CD4-positive, alpha-beta T cell (primary cell): ENCODE measurements at regions not wholly inside any gene's neighbourhood (a gene's known extent, or its start where the extent isn't known, plus 50 kb on each side); places are given as distances from the start of the nearest gene placed in this dataset.

Experiments used
- ATAC-seq: fragments of 200-7000 bp; cut with Tn5 transposase; one replicate; pipeline ENCODE4 v1.10.0; 2022; ENCODE audit warnings: mild to moderate bottlenecking; ENCODE audit not compliant: poor library complexity
- CTCF ChIA-PET: fragments of 350-600 bp; sonication (Branson Sonifier 250); formaldehyde crosslinking; loops from one replicate; lab custom pipeline; 2021; ENCODE audit warnings: antibody characterized with exemption, inconsistent platforms; lab: Charles Lee
- POLR2A ChIA-PET: fragments of 350-600 bp; sonication (Branson Sonifier 250); formaldehyde crosslinking; loops from one replicate; lab custom pipeline; 2021; ENCODE audit warnings: antibody characterized with exemption, inconsistent platforms; lab: Charles Lee
- DNase-seq, 14 experiments: peaks; one replicate each; pipeline ENCODE4 v3.0.0-alpha.2; 2013 to 2020; ENCODE audit warnings: mixed read lengths in 2 of 14
- H3K27ac ChIP-seq, 2 donors: one replicate each; pipeline versions ENCODE4 v1.5.1 to v1.7.0; 2013; ENCODE audit warnings: low read length in 2 of 2, low read depth in 1 of 2, mild to moderate bottlenecking in 1 of 2
- H3K27me3 ChIP-seq, 2 experiments: 1 replicate in 1 of 2; 2 replicates in 1 of 2; pipeline versions ENCODE4 v1.6.1 to v1.7.0; 2013; ENCODE audit warnings: low read length in 2 of 2, control low read depth in 1 of 2, mild to moderate bottlenecking in 1 of 2, moderate library complexity in 1 of 2; ENCODE audit not compliant: insufficient read depth in 2 of 2, control insufficient read depth in 1 of 2
- H3K36me3 ChIP-seq: one replicate; pipeline ENCODE4 v1.6.1; 2013; ENCODE audit warnings: low read length, control low read depth; ENCODE audit not compliant: insufficient read depth
- H3K4me1 ChIP-seq: one replicate; pipeline ENCODE4 v1.6.1; 2013; ENCODE audit warnings: low read length, control low read depth; ENCODE audit not compliant: insufficient read depth
- H3K4me3 ChIP-seq: one replicate; pipeline ENCODE4 v1.5.1; 2013; ENCODE audit warnings: mild to moderate bottlenecking, low read length, moderate library complexity
- H3K9me3 ChIP-seq, 2 experiments: 1 replicate in 1 of 2; 2 replicates in 1 of 2; pipeline versions ENCODE4 v1.6.1 to v1.7.0; 2013; ENCODE audit warnings: low read length in 2 of 2, mild to moderate bottlenecking in 2 of 2, control low read depth in 1 of 2, moderate library complexity in 1 of 2; ENCODE audit not compliant: control insufficient read depth in 1 of 2, insufficient read depth in 1 of 2
- H3K27ac Mint-ChIP-seq: one replicate; pipeline ENCODE4 v1.8.0; 2020; ENCODE audit warnings: mixed read lengths
- H3K27me3 Mint-ChIP-seq: one replicate; pipeline ENCODE4 v1.8.0; 2021; ENCODE audit warnings: mixed read lengths
- H3K36me3 Mint-ChIP-seq: one replicate; pipeline ENCODE4 v1.8.0; 2021; ENCODE audit warnings: low read depth, mixed read lengths
- H3K4me1 Mint-ChIP-seq: one replicate; pipeline ENCODE4 v1.8.0; 2021; ENCODE audit warnings: low read depth, mixed read lengths
- H3K4me3 Mint-ChIP-seq: one replicate; pipeline ENCODE4 v1.8.0; 2020; ENCODE audit warnings: mild to moderate bottlenecking, mixed read lengths
- H3K9me3 Mint-ChIP-seq: one replicate; pipeline ENCODE4 v1.8.0; 2020; ENCODE audit warnings: mixed read lengths
- intact Hi-C, 2 experiments: fragments of 100-400 bp; cut with DNase I in 1 of 2; cut with micrococcal nuclease in 1 of 2; formaldehyde crosslinking; loops; one replicate each; pipeline versions ENCODE4 v1.15.1 to v1.9.0; 2023 to 2025; cut with DNase I, micrococcal nuclease
- TF ChIP-seq, protein P1 (sequence below): fragments of 200-600 bp; IDR thresholded peaks from one replicate; pipeline ENCODE4 v1.8.0; 2022; ENCODE audit warnings: antibody characterized with exemption, mild to moderate bottlenecking

DNA sequence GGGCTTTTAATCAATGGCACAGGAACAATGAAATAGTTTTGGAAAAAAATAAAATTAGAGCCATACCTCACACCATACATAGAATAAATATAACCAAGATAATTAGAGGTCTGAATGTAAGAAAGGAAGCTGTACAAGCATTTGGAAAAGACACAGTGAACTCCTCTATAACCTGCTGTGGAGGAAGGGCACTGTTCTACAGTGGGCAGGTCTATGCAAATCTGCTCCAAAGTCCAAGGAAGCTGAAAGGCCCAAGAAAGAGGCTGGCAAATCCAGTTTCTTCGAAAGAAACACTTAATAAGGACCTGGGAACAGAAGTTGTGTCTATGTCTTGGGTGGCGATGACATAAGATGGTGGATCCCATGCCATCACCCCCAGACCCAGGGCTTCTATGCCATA is 169.4 kb upstream of the RALGAPA2 start:
- Histone ChIP-seq H3K27ac (no peak overlapping the region), H3K36me3 (no peaks in the 10 kb centered on the region), H3K4me1 (no peaks in the 10 kb centered on the region), H3K9me3 (no peaks in the 10 kb centered on the region), H3K27me3 (no peaks in the 10 kb centered on the region), H3K4me3 (no peak overlapping the region)
- no peaks in the 10 kb centered on the region for H3K4me1 Mint-ChIP-seq
- H3K27ac Mint-ChIP-seq: no peak overlapping the region
- ATAC-seq (no peak), DNase-seq (no peak)
- no peaks in the 10 kb centered on the region for H3K36me3 Mint-ChIP-seq
- POLR2A ChIA-PET: no interaction called here
- no peaks in the 10 kb centered on the region for H3K9me3 Mint-ChIP-seq
- H3K4me3 Mint-ChIP-seq: no peak overlapping the region
- intact Hi-C loops: no loop called here
- CTCF ChIA-PET: no interaction called here
- H3K27me3 Mint-ChIP-seq: peaks cover 26% of the 10 kb centered on the region
- TF ChIP-seq, protein P1, sequence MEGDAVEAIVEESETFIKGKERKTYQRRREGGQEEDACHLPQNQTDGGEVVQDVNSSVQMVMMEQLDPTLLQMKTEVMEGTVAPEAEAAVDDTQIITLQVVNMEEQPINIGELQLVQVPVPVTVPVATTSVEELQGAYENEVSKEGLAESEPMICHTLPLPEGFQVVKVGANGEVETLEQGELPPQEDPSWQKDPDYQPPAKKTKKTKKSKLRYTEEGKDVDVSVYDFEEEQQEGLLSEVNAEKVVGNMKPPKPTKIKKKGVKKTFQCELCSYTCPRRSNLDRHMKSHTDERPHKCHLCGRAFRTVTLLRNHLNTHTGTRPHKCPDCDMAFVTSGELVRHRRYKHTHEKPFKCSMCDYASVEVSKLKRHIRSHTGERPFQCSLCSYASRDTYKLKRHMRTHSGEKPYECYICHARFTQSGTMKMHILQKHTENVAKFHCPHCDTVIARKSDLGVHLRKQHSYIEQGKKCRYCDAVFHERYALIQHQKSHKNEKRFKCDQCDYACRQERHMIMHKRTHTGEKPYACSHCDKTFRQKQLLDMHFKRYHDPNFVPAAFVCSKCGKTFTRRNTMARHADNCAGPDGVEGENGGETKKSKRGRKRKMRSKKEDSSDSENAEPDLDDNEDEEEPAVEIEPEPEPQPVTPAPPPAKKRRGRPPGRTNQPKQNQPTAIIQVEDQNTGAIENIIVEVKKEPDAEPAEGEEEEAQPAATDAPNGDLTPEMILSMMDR: no peak

DNA sequence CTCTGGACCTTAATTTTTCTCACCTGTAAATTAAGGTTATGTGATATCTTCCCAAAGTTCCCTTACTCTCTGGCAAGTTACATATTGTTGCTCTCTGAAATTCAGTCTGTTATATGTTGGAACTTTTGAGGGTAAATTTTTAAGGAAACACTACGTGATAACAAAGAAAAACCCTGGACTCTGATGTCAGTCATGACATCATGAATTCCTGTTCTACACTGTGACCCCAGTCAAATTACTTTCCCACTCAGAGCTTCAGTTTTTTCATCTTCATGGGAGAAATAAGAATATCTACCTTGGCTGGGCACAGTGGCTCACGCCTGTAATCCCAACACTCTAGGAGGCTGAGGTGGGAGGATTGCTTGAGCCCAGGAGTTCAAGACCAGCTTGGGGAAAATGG is 164.6 kb upstream of the RALGAPA2 start:
- no peaks in the 10 kb centered on the region for H3K9me3 ChIP-seq
- no peaks in the 10 kb centered on the region for H3K9me3 Mint-ChIP-seq
- no peaks in the 10 kb centered on the region for H3K36me3 ChIP-seq
- ATAC-seq: no peak
- H3K27me3 ChIP-seq: no peaks in the 10 kb centered on the region
- POLR2A ChIA-PET: no interaction called here
- H3K4me3 ChIP-seq: no peak overlapping the region
- H3K27me3 Mint-ChIP-seq: peaks cover 23% of the 10 kb centered on the region
- intact Hi-C loops: no loop called here
- TF ChIP-seq, protein P1: no peak
- no peak overlapping the region for H3K27ac Mint-ChIP-seq
- no peak for DNase-seq
- CTCF ChIA-PET: interaction anchor here (2.0 kb wide), 1 partner anchor 16 kb away, joined by 4 read pairs; no protein-coding TSS in a partner anchor
- H3K4me3 Mint-ChIP-seq: no peak overlapping the region
- H3K4me1 Mint-ChIP-seq: no peaks in the 10 kb centered on the region
- no peaks in the 10 kb centered on the region for H3K36me3 Mint-ChIP-seq
- H3K27ac ChIP-seq: no peak overlapping the region
- no peaks in the 10 kb centered on the region for H3K4me1 ChIP-seq

DNA sequence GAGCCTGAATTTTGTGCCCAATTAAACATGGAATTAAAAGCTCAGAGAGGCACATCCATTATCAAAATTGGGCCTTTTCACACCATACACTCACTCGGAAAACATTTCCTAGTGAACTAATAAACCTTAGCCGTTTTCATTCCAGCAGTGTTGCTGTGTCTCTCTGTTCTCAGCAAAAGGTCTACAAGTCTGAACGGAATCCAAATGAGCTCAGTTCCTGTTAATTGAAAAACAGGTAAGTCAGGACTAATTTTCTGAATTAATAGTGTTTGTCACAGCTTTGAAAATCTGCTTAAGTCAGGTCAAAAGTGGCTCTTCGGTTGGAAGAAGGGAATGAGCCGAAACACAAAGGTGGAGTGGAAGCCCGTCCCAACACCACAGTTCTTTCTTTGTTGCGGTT is 163.3 kb upstream of the RALGAPA2 start:
- DNase-seq: no peak
- H3K27me3 ChIP-seq: no peaks in the 10 kb centered on the region
- no peak overlapping the region for H3K27ac Mint-ChIP-seq
- no peaks in the 10 kb centered on the region for H3K9me3 ChIP-seq
- H3K36me3 Mint-ChIP-seq: no peaks in the 10 kb centered on the region
- ChIA-PET CTCF (no interaction called here), POLR2A (no interaction called here)
- H3K4me3 ChIP-seq: no peak overlapping the region
- no peak overlapping the region for H3K4me3 Mint-ChIP-seq
- intact Hi-C loops: no loop called here
- H3K27ac ChIP-seq: no peak overlapping the region
- H3K4me1 Mint-ChIP-seq: no peaks in the 10 kb centered on the region
- no peaks in the 10 kb centered on the region for H3K36me3 ChIP-seq
- no peaks in the 10 kb centered on the region for H3K9me3 Mint-ChIP-seq
- H3K27me3 Mint-ChIP-seq: peaks cover 30% of the 10 kb centered on the region
- H3K4me1 ChIP-seq: no peaks in the 10 kb centered on the region
- no peak for ATAC-seq
- TF ChIP-seq, protein P1: no peak
